ENCODE measurements at regions not wholly inside any gene's neighbourhood (a gene's known extent, or its start where the extent isn't known, plus 50 kb on each side); places are given as distances from the start of the nearest gene placed in this dataset.
"Not testable (repeated sequence)": the region's sequence is repeated elsewhere in the genome, so short reads cannot be mapped to it uniquely, and the experiment has no call there.

DNA sequence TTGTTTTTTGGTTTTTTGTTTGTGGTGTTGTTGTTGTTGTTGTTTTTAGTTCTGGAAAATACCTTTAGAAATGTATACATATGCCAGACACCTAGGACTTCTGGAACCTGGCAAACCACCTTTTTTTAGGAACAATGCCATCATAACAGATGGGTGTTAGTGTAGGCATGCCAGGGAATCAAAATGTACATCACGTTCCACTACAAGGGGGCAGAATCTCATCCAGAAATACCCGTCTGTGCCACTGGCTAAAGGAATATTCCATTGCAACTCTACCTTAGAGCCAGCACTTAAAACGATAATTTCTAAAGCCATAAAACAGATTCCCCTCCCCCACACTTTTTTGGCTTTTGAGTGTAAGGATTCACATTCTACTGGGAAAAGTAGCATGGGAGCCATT, 239.8 kb downstream of the ETV1 start:
- ATAC-seq: no peak
- no peaks in the 10 kb centered on the region for H3K4me1 ChIP-seq
- H3K4me3 ChIP-seq: no peak overlapping the region
- no peaks in the 10 kb centered on the region for H3K36me3 ChIP-seq
- no peaks in the 10 kb centered on the region for H3K27me3 ChIP-seq (ENCODE audit: low read depth)
- no peak for DNase-seq
- H3K27ac ChIP-seq: no peak overlapping the region
- intact Hi-C loops (cut with DNase I): no loop called here
- TF ChIP-seq, protein P1, sequence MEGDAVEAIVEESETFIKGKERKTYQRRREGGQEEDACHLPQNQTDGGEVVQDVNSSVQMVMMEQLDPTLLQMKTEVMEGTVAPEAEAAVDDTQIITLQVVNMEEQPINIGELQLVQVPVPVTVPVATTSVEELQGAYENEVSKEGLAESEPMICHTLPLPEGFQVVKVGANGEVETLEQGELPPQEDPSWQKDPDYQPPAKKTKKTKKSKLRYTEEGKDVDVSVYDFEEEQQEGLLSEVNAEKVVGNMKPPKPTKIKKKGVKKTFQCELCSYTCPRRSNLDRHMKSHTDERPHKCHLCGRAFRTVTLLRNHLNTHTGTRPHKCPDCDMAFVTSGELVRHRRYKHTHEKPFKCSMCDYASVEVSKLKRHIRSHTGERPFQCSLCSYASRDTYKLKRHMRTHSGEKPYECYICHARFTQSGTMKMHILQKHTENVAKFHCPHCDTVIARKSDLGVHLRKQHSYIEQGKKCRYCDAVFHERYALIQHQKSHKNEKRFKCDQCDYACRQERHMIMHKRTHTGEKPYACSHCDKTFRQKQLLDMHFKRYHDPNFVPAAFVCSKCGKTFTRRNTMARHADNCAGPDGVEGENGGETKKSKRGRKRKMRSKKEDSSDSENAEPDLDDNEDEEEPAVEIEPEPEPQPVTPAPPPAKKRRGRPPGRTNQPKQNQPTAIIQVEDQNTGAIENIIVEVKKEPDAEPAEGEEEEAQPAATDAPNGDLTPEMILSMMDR (IDR thresholded peaks at IDR 0.05): no peak
- no peaks in the 10 kb centered on the region for H3K9me3 ChIP-seq

DNA sequence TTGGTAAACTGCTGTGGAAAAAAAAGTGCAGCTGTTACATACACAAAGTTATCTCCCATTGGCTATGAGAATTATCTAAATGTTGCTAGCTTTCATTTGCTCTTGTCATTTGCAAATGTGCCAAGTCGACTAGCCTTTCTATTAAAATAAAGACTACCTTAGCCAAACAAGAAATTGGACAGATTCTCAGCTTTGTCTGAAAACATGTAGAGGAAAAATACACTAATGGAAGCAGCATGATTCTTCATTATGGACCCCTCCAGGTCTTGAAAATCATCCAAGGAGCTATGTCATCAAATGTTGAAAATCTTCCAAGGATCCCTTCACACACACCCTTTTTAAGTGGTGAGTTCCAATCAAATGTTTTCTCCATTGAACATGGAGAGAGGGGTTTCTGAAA, 237.7 kb downstream of the ETV1 start:
- H3K36me3 ChIP-seq: no peaks in the 10 kb centered on the region
- no peak overlapping the region for H3K4me3 ChIP-seq
- DNase-seq (no peak), ATAC-seq (no peak)
- intact Hi-C loops (cut with DNase I): no loop called here
- no peaks in the 10 kb centered on the region for H3K27me3 ChIP-seq (ENCODE audit: low read depth)
- no peaks in the 10 kb centered on the region for H3K4me1 ChIP-seq
- H3K9me3 ChIP-seq: no peaks in the 10 kb centered on the region
- TF ChIP-seq, protein P1 (IDR thresholded peaks at IDR 0.05): no peak
- no peak overlapping the region for H3K27ac ChIP-seq

DNA sequence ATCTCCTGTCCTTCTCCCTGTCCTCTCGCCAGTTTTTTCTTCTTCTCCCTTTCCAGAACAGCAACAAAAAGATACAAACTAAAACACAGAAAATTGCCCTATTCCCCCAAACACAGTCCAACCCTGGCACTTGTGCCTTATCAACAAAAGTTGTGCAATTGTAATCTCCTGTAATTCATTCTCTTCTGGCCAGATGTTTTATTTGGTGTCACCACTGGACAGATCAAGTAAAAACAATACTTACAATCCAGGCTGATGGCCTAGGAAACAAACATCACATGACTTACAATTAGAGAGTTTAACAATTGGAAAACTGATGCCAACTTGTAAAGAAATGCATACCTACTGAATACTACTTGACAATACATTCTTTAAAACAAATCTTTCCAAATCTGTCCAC, 231.6 kb downstream of the ETV1 start:
- no peaks in the 10 kb centered on the region for H3K36me3 ChIP-seq
- no peak for ATAC-seq
- no peaks in the 10 kb centered on the region for H3K4me1 ChIP-seq
- TF ChIP-seq, protein P1 (IDR thresholded peaks at IDR 0.05): no peak
- DNase-seq: no peak
- H3K9me3 ChIP-seq: no peaks in the 10 kb centered on the region
- no peak overlapping the region for H3K27ac ChIP-seq
- intact Hi-C loops (cut with DNase I): no loop called here
- no peak overlapping the region for H3K4me3 ChIP-seq
- no peaks in the 10 kb centered on the region for H3K27me3 ChIP-seq (ENCODE audit: low read depth)

DNA sequence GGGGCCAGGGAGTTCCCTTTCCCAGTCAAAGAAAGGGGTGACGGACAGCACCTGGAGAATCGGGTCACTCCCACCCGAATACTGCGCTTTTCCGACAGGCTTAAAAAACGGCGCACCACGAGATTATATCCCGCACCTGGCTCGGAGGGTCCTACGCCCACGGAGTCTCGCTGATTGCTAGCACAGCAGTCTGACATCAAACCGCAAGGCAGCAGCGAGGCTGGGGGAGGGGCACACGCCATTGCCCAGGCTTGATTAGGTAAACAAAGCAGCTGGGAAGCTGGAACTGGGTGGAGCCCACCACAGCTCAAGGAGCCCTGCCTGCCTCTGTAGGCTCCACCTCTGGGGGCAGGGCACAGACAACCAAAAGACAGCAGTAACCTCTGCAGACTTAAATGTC, 223.6 kb downstream of the ETV1 start:
- H3K36me3 ChIP-seq; DNase-seq; H3K27ac ChIP-seq; H3K4me3 ChIP-seq; H3K9me3 ChIP-seq; intact Hi-C loops (cut with DNase I); H3K27me3 ChIP-seq (ENCODE audit: low read depth); H3K4me1 ChIP-seq; ATAC-seq: not testable (repeated sequence)

DNA sequence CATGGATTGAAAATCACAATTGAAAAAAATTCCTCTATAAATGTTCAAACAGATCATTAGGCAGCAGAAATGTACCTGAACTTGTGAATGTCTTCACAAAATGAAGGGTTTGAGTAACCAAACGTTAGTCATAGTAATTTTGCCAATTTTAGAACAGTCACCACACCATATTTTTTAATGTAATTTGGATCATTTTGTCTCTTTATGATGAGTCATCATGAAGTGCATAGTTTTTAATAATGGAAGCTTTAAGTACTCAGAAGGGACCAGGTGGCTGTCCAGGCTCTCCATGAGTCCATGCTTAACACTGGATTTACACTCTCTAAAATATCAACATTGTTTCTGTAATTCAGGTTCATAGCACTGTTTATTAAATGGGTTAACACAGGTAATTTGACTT, 219.2 kb downstream of the ETV1 start:
- TF ChIP-seq, protein P1 (IDR thresholded peaks at IDR 0.05): no peak
- intact Hi-C loops (cut with DNase I): no loop called here
- no peaks in the 10 kb centered on the region for H3K27me3 ChIP-seq (ENCODE audit: low read depth)
- H3K4me1 ChIP-seq: no peaks in the 10 kb centered on the region
- no peak for DNase-seq
- no peaks in the 10 kb centered on the region for H3K9me3 ChIP-seq
- no peaks in the 10 kb centered on the region for H3K36me3 ChIP-seq
- H3K4me3 ChIP-seq: no peak overlapping the region
- no peak overlapping the region for H3K27ac ChIP-seq
- ATAC-seq: no peak

DNA sequence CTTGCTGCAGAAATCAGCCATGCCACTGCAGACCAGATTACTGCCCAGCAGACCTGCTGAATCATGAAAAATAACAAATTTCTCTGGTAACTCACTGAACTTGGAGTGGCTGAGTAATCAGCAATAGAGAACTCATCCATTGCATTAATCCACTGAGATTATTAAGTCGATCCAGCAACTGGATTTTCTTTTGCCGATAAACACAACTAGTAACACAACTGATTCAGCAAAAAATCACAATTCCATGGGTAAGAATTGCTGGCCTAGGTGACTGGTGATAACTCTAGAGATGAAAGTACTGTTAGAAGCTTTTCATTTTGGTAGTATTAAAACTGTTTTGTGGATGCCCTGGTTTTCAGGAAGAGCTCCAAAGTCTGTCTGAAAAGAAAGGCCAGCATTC, 214.5 kb downstream of the ETV1 start:
- H3K9me3 ChIP-seq: no peaks in the 10 kb centered on the region
- no peaks in the 10 kb centered on the region for H3K27me3 ChIP-seq (ENCODE audit: low read depth)
- TF ChIP-seq, protein P1 (IDR thresholded peaks at IDR 0.05): no peak
- DNase-seq (no peak), ATAC-seq (no peak)
- no peaks in the 10 kb centered on the region for H3K4me1 ChIP-seq
- no peak overlapping the region for H3K4me3 ChIP-seq
- intact Hi-C loops (cut with DNase I): no loop called here
- H3K36me3 ChIP-seq: no peaks in the 10 kb centered on the region
- no peak overlapping the region for H3K27ac ChIP-seq

Data from lower lobe of right lung (tissue), 2 donors.